IMR-90 (cell line): ENCODE measurements at regions not wholly inside any gene's neighbourhood (a gene's known extent, or its start where the extent isn't known, plus 50 kb on each side); places are given as distances from the start of the nearest gene placed in this dataset.

Source experiments
- ATAC-seq: fragments of 200-7000 bp; cut with Tn5 transposase; 2 replicates; pipeline ENCODE4 v1.9.1; 2020; ENCODE audit warnings: low read depth, mild to moderate bottlenecking, moderate library complexity
- BruUV-seq: library from RNA; stranded (reverse); fragments of 400-500 nt; replicated peaks from 2 replicates; lab custom pipeline; 2021; lab: Mats Ljungman, UMichigan
- CTCF ChIA-PET: fragments of 300-600 bp; formaldehyde crosslinking; extraction: SDS; loops from one replicate; lab custom pipeline; 2021; ENCODE audit warnings: antibody characterized with exemption; lab: Yijun Ruan, JAX
- POLR2A ChIA-PET: fragments of 300-600 bp; sonication (Branson Sonifier 250); formaldehyde crosslinking; loops from one replicate; lab custom pipeline; 2022; ENCODE audit warnings: antibody characterized with exemption; ENCODE audit not compliant: unreplicated experiment; lab: Charles Lee
- DNase-seq: peaks from one replicate; pipeline ENCODE4 v3.0.0; 2013
- H2AFZ ChIP-seq: replicated peaks from 2 replicates; pipeline ENCODE3; 2013; ENCODE audit warnings: low read length, mild to moderate bottlenecking; ENCODE audit not compliant: poor library complexity
- H2AK5ac ChIP-seq: 2 replicates; pipeline ENCODE4 v1.6.1; 2013; ENCODE audit warnings: low read depth, low read length, inconsistent platforms
- H2AK9ac ChIP-seq: replicated peaks from 2 replicates; pipeline ENCODE3; 2013; ENCODE audit warnings: mild to moderate bottlenecking, low read depth, low read length, moderate library complexity; ENCODE audit not compliant: poor library complexity
- H2BK120ac ChIP-seq: 2 replicates; pipeline ENCODE4 v1.6.1; 2013; ENCODE audit warnings: low read depth, low read length, inconsistent platforms
- H2BK15ac ChIP-seq: 3 replicates; pipeline ENCODE4 v1.6.1; 2013; ENCODE audit warnings: low read depth, low read length, inconsistent platforms
- H2BK20ac ChIP-seq: 2 replicates; pipeline ENCODE4 v1.6.1; 2013; ENCODE audit warnings: low read depth, mild to moderate bottlenecking, inconsistent platforms, low read length, moderate library complexity
- H2BK5ac ChIP-seq: 2 replicates; pipeline ENCODE4 v1.6.1; 2013; ENCODE audit warnings: mild to moderate bottlenecking, low read depth, low read length, inconsistent platforms; ENCODE audit not compliant: poor library complexity, severe bottlenecking
- H3K14ac ChIP-seq: replicated peaks from 2 replicates; pipeline ENCODE4 v1.6.1; 2013; ENCODE audit warnings: low read depth, low read length, inconsistent platforms
- H3K18ac ChIP-seq: 2 replicates; pipeline ENCODE4 v1.6.1; 2013; ENCODE audit warnings: low read depth, low read length, control low read depth
- H3K23ac ChIP-seq: 2 replicates; pipeline ENCODE4 v1.6.1; 2013; ENCODE audit warnings: low read depth, low read length, inconsistent platforms
- H3K27ac ChIP-seq: 2 replicates; pipeline ENCODE4 v1.5.1; 2013; ENCODE audit warnings: mild to moderate bottlenecking, control low read depth, low read length; ENCODE audit not compliant: insufficient read depth
- H3K27me3 ChIP-seq: 2 replicates; pipeline ENCODE4 v1.6.1; 2013; ENCODE audit warnings: low read length; ENCODE audit not compliant: control insufficient read depth, insufficient read depth
- H3K36me3 ChIP-seq: 2 replicates; pipeline ENCODE4 v1.6.1; 2013; ENCODE audit warnings: low read length, mixed read lengths; ENCODE audit not compliant: control insufficient read depth, insufficient read depth
- H3K4ac ChIP-seq: 2 replicates; pipeline ENCODE4 v1.6.1; 2013; ENCODE audit warnings: low read depth, low read length, inconsistent platforms
- H3K4me1 ChIP-seq: 2 replicates; pipeline ENCODE4 v1.6.1; 2013; ENCODE audit warnings: low read length, mixed read lengths; ENCODE audit not compliant: control insufficient read depth, insufficient read depth
- H3K4me2 ChIP-seq: 2 replicates; pipeline ENCODE4 v1.6.1; 2013; ENCODE audit warnings: low read depth, mild to moderate bottlenecking, control low read depth, low read length, moderate library complexity
- H3K4me3 ChIP-seq: 2 replicates; pipeline ENCODE4 v1.5.1; 2013; ENCODE audit warnings: low read depth, mild to moderate bottlenecking, control low read depth, low read length, moderate library complexity; ENCODE audit not compliant: insufficient read depth
- H3K56ac ChIP-seq: 2 replicates; pipeline ENCODE4 v1.6.1; 2013; ENCODE audit warnings: low read length, inconsistent platforms; ENCODE audit not compliant: insufficient read depth; ENCODE audit errors: extremely low read depth
- H3K79me1 ChIP-seq, 2 experiments: 2 replicates each; pipeline ENCODE4 v1.6.1; 2013; ENCODE audit warnings: low read length in 2 of 2, inconsistent platforms in 1 of 2, low read depth in 1 of 2
- H3K9ac ChIP-seq: 2 replicates; pipeline ENCODE4 v1.6.1; 2013; ENCODE audit warnings: low read depth, low read length, control low read depth
- H3K9me1 ChIP-seq: 2 replicates; pipeline ENCODE4 v1.6.1; 2013; ENCODE audit warnings: low read length, inconsistent platforms; ENCODE audit not compliant: insufficient read depth
- H3K9me3 ChIP-seq: 2 replicates; pipeline ENCODE4 v1.6.1; 2013; ENCODE audit warnings: low read length; ENCODE audit not compliant: control insufficient read depth, insufficient read depth
- H4K20me1 ChIP-seq: 2 replicates; pipeline ENCODE4 v1.6.1; 2013; ENCODE audit warnings: low read length, inconsistent platforms; ENCODE audit not compliant: insufficient read depth
- H4K5ac ChIP-seq: 2 replicates; pipeline ENCODE4 v1.6.1; 2013; ENCODE audit warnings: mild to moderate bottlenecking, low read depth, low read length, control low read depth
- H4K8ac ChIP-seq, 2 experiments: 2 replicates each; pipeline ENCODE4 v1.6.1; 2013; ENCODE audit warnings: low read depth in 2 of 2, low read length in 2 of 2, control low read depth in 1 of 2, inconsistent platforms in 1 of 2
- H4K91ac ChIP-seq: 2 replicates; pipeline ENCODE4 v1.6.1; 2013; ENCODE audit warnings: low read depth, low read length, inconsistent platforms; ENCODE audit not compliant: insufficient read depth
- FOS ChIP-seq: fragments of 150-350 bp; IDR thresholded peaks from 2 replicates; pipeline ENCODE4 v1.6.1; 2016; ENCODE audit warnings: low read depth, low read length
- MAFK ChIP-seq: IDR thresholded peaks from 2 replicates; pipeline ENCODE4 v1.6.1; 2012; ENCODE audit warnings: low read depth, low read length, improper control_type of control experiment
- RAD21 ChIP-seq: IDR thresholded peaks from 2 replicates; pipeline ENCODE4 v1.6.1; 2012; ENCODE audit warnings: low read length, improper control_type of control experiment
- WGBS, 2 experiments: methylation state at CpG; one replicate each; pipeline versions ENCODE4 v1.1.5 to v1.1.7; 2013; ENCODE audit warnings: missing lambda C conversion rate in 2 of 2; ENCODE audit not compliant: insufficient read length in 1 of 2; ENCODE audit errors: extremely low coverage in 2 of 2; 5-methylcytosine and 5-hydroxymethylcytosine counted together
- dilution Hi-C: fragments of 300-500 bp; cut with HindIII; formaldehyde crosslinking; loops from one replicate; pipeline ENCODE4 v1.14.3; 2018; ENCODE audit warnings: low sequenced_read_pairs; ENCODE audit not compliant: unreplicated experiment
- in situ Hi-C: fragments of 300-500 bp; cut with MboI; formaldehyde crosslinking; loops from 3 replicates; pipeline ENCODE4 v1.14.3; 2019; ENCODE audit warnings: low sequenced_read_pairs, inconsistent platforms, mixed read lengths
- intact Hi-C: fragments of 100-400 bp; cut with micrococcal nuclease; formaldehyde crosslinking; loops from 2 replicates; pipeline ENCODE4 v1.10.0; 2022

GRCh38 chr12:90899456-90900182, 55.4 kb downstream of the CCER1 start:
- H3K4me1 ChIP-seq: no peaks in the 10 kb centered on the region; the same call in 1 of the 2 replicates
- dilution Hi-C loops (no loop called here), in situ Hi-C loops (no loop called here), intact Hi-C loops (loop anchor here (10.0 kb wide), 1 partner anchor 1355 kb away; no protein-coding TSS in a partner anchor)
- CTCF ChIA-PET: no interaction called here
- H2AK5ac ChIP-seq: no peak overlapping the region
- no peak overlapping the region for H2AFZ ChIP-seq
- H3K56ac ChIP-seq: no peak overlapping the region
- DNase-seq (peak; percentile 64), ATAC-seq (peak; percentile 81)
- no peaks in the 10 kb centered on the region for H3K79me1 ChIP-seq
- H3K4me2 ChIP-seq: peak overlapping the region; percentile 32; the same call in 1 of the 2 replicates
- H2BK5ac ChIP-seq: no peak overlapping the region
- no peaks in the 10 kb centered on the region for H4K20me1 ChIP-seq
- 52% methylated on average over 3 of the region's 4 CpGs; no CpG with 5 or more reads in 1 of the 2 experiments for WGBS, 2 experiments
- no peak overlapping the region for H3K27ac ChIP-seq
- POLR2A ChIA-PET: no interaction called here
- no peak overlapping the region for H2AK9ac ChIP-seq
- H3K36me3 ChIP-seq: no peaks in the 10 kb centered on the region
- 0 out of 3 replicates have a peak overlapping the region, but pooled peaks have one; percentile 12 for H2BK15ac ChIP-seq
- BruUV-seq: no TSS peak
- no peak overlapping the region for H3K9ac ChIP-seq
- H3K4ac ChIP-seq: no peak overlapping the region
- TF ChIP-seq FOS (peak; percentile 18; the same call in 1 of the 2 replicates), MAFK (peak; percentile 63; the same call in 1 of the 2 replicates), RAD21 (no peak)
- H3K18ac ChIP-seq: no peak overlapping the region
- no peak overlapping the region for H4K5ac ChIP-seq
- H4K91ac ChIP-seq: no peak overlapping the region
- no peak overlapping the region for H3K23ac ChIP-seq
- no peak overlapping the region for H3K4me3 ChIP-seq
- no peak overlapping the region for H2BK20ac ChIP-seq
- H3K9me1 ChIP-seq: no peaks in the 10 kb centered on the region
- H3K14ac ChIP-seq: no peak overlapping the region
- H2BK120ac ChIP-seq: 0 out of 2 replicates have a peak overlapping the region, but pooled peaks have one; percentile 0
- no peaks in the 10 kb centered on the region for H3K27me3 ChIP-seq
- 0 out of 4 replicates have a peak overlapping the region, but pooled peaks of 1 of the 2 experiments have one; percentile 2 for H4K8ac ChIP-seq
- H3K9me3 ChIP-seq: no peaks in the 10 kb centered on the region
